ENCODE measurements at regions not wholly inside any gene's neighbourhood (a gene's known extent, or its start where the extent isn't known, plus 50 kb on each side); places are given as distances from the start of the nearest gene placed in this dataset.

- TF ChIP-seq, protein P1, sequence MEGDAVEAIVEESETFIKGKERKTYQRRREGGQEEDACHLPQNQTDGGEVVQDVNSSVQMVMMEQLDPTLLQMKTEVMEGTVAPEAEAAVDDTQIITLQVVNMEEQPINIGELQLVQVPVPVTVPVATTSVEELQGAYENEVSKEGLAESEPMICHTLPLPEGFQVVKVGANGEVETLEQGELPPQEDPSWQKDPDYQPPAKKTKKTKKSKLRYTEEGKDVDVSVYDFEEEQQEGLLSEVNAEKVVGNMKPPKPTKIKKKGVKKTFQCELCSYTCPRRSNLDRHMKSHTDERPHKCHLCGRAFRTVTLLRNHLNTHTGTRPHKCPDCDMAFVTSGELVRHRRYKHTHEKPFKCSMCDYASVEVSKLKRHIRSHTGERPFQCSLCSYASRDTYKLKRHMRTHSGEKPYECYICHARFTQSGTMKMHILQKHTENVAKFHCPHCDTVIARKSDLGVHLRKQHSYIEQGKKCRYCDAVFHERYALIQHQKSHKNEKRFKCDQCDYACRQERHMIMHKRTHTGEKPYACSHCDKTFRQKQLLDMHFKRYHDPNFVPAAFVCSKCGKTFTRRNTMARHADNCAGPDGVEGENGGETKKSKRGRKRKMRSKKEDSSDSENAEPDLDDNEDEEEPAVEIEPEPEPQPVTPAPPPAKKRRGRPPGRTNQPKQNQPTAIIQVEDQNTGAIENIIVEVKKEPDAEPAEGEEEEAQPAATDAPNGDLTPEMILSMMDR (IDR thresholded peaks at IDR 0.05): no peak
- no peak for TF ChIP-seq POLR2AphosphoS5 (IDR thresholded peaks at IDR 0.05)
These were observed 544.1 kb downstream of the HTR7 start for GRCh38 chr10:90313576-90314325.

Data from esophagus muscularis mucosa (tissue), 3 donors.